Loucy (cell line): ENCODE measurements at regions not wholly inside any gene's neighbourhood (a gene's known extent, or its start where the extent isn't known, plus 50 kb on each side); places are given as distances from the start of the nearest gene placed in this dataset.

ENCODE experiments used
- H2AFZ ChIP-seq: fragments of 200-600 bp; sonication (generic); 2 replicates; pipeline ENCODE4 v1.6.0; 2016; ENCODE audit warnings: antibody characterized with exemption, mild to moderate bottlenecking, low read length, moderate library complexity
- H3F3A ChIP-seq: fragments of 200-600 bp; 2 replicates; pipeline ENCODE4 v1.6.0; 2016; ENCODE audit warnings: antibody characterized with exemption, low read depth, mild to moderate bottlenecking
- H3K27me3 ChIP-seq: fragments of 200-600 bp; sonication (generic); 2 replicates; pipeline ENCODE4 v1.6.1; 2014; ENCODE audit warnings: low read length, mild to moderate bottlenecking; ENCODE audit not compliant: insufficient read depth, poor library complexity, severe bottlenecking
- H3K36me3 ChIP-seq: fragments of 200-600 bp; sonication (generic); 2 replicates; pipeline ENCODE4 v1.6.1; 2016; ENCODE audit warnings: low read length; ENCODE audit not compliant: insufficient read depth
- H3K4me1 ChIP-seq: fragments of 200-600 bp; sonication (generic); 2 replicates; pipeline ENCODE4 v1.5.1; 2014; ENCODE audit warnings: low read length, mild to moderate bottlenecking; ENCODE audit not compliant: insufficient read depth, poor library complexity, severe bottlenecking
- H3K4me2 ChIP-seq: fragments of 200-600 bp; sonication (generic); 2 replicates; pipeline ENCODE4 v1.6.0; 2014; ENCODE audit warnings: antibody characterized with exemption, low read length, low read depth, mild to moderate bottlenecking; ENCODE audit not compliant: poor library complexity, severe bottlenecking
- H3K4me3 ChIP-seq: fragments of 200-600 bp; sonication (generic); 2 replicates; pipeline ENCODE4 v1.5.1; 2014; ENCODE audit warnings: low read length, mild to moderate bottlenecking, mixed read lengths; ENCODE audit not compliant: poor library complexity, severe bottlenecking
- H3K79me2 ChIP-seq: fragments of 200-600 bp; sonication (generic); 2 replicates; pipeline ENCODE4 v1.6.1; 2014; ENCODE audit warnings: low read length; ENCODE audit not compliant: insufficient read depth
- H3K9ac ChIP-seq: fragments of 200-600 bp; sonication (generic); 2 replicates; pipeline ENCODE4 v1.6.0; 2014; ENCODE audit warnings: mild to moderate bottlenecking, low read depth, low read length, moderate library complexity; ENCODE audit not compliant: poor library complexity, severe bottlenecking
- H3K9me2 ChIP-seq: fragments of 200-600 bp; sonication (generic); replicated peaks from 2 replicates; pipeline ENCODE4 v1.6.1; 2016; ENCODE audit warnings: low read depth, low read length, mixed read lengths
- H3K9me3 ChIP-seq: fragments of 200-600 bp; sonication (generic); 2 replicates; pipeline ENCODE4 v1.6.1; 2014; ENCODE audit warnings: mild to moderate bottlenecking, antibody characterized with exemption, low read length, low read depth; ENCODE audit not compliant: insufficient read depth
- H4K20me1 ChIP-seq: fragments of 200-600 bp; sonication (generic); 2 replicates; pipeline ENCODE4 v1.6.0; 2014; ENCODE audit warnings: antibody characterized with exemption, low read length, mild to moderate bottlenecking; ENCODE audit not compliant: insufficient read depth, poor library complexity, severe bottlenecking
- CTCF ChIP-seq: fragments of 200-600 bp; sonication (generic); conservative IDR thresholded peaks from 2 replicates; pipeline ENCODE4 v1.5.1; 2014; ENCODE audit warnings: mild to moderate bottlenecking, antibody characterized with exemption, low read length
- EZH2phosphoT487 ChIP-seq: fragments of 200-600 bp; IDR thresholded peaks from 2 replicates; pipeline ENCODE4 v1.6.1; 2018; ENCODE audit warnings: antibody characterized with exemption, mild to moderate bottlenecking, moderate library complexity, borderline replicate concordance

GRCh38 chr12:94790825-94791224 is 140.5 kb upstream of the TMCC3 start:
- H3K4me2 ChIP-seq = no peak overlapping the region
- no peak for TF ChIP-seq CTCF
- TF ChIP-seq EZH2phosphoT487 = no peak

GRCh38 chr12:94790370-94790769 is 140.0 kb upstream of the TMCC3 start:
- no peaks in the 10 kb centered on the region for H3K79me2 ChIP-seq
- no peak overlapping the region for H3K4me2 ChIP-seq
- no peaks in the 10 kb centered on the region for H3K9me3 ChIP-seq
- H2AFZ ChIP-seq = no peak overlapping the region
- no peak overlapping the region for H3K9ac ChIP-seq
- no peaks in the 10 kb centered on the region for H3K27me3 ChIP-seq
- no peaks in the 10 kb centered on the region for H3K9me2 ChIP-seq
- H4K20me1 ChIP-seq = no peaks in the 10 kb centered on the region
- no peak overlapping the region for H3K4me3 ChIP-seq
- peaks cover 21% of the 10 kb centered on the region for H3K4me1 ChIP-seq
- H3K36me3 ChIP-seq = no peaks in the 10 kb centered on the region
- H3F3A ChIP-seq = no peaks in the 10 kb centered on the region
- TF ChIP-seq CTCF (no peak), EZH2phosphoT487 (no peak)

More at GRCh38 chr12:94790825-94791224, 140.5 kb upstream of the TMCC3 start:
- H3K9ac ChIP-seq = no peak overlapping the region
- no peaks in the 10 kb centered on the region for H3K36me3 ChIP-seq
- no peaks in the 10 kb centered on the region for H3F3A ChIP-seq
- H3K4me1 ChIP-seq = peaks cover 22% of the 10 kb centered on the region
- H3K27me3 ChIP-seq = no peaks in the 10 kb centered on the region
- H3K9me2 ChIP-seq = no peaks in the 10 kb centered on the region
- no peak overlapping the region for H3K4me3 ChIP-seq
- H3K79me2 ChIP-seq = no peaks in the 10 kb centered on the region
- no peak overlapping the region for H2AFZ ChIP-seq
- H3K9me3 ChIP-seq = no peaks in the 10 kb centered on the region
- no peaks in the 10 kb centered on the region for H4K20me1 ChIP-seq

GRCh38 chr12:94789510-94790225 is 139.3 kb upstream of the TMCC3 start:
- Histone ChIP-seq H3K4me2 (no peak overlapping the region), H3K9me3 (no peaks in the 10 kb centered on the region), H3K79me2 (no peaks in the 10 kb centered on the region), H3K9me2 (no peaks in the 10 kb centered on the region), H3K36me3 (no peaks in the 10 kb centered on the region), H3K9ac (no peak overlapping the region), H3K4me1 (peaks cover 14% of the 10 kb centered on the region), H3K4me3 (no peak overlapping the region), H3K27me3 (no peaks in the 10 kb centered on the region), H4K20me1 (no peaks in the 10 kb centered on the region), H3F3A (no peaks in the 10 kb centered on the region), H2AFZ (no peak overlapping the region)
- no peak for TF ChIP-seq CTCF
- no peak for TF ChIP-seq EZH2phosphoT487
